GM12891 (cell line): ENCODE measurements at regions not wholly inside any gene's neighbourhood (a gene's known extent, or its start where the extent isn't known, plus 50 kb on each side); places are given as distances from the start of the nearest gene placed in this dataset.
"Not testable (repeated sequence)": the region's sequence is repeated elsewhere in the genome, so short reads cannot be mapped to it uniquely, and the experiment has no call there.

ENCODE experiments used
- DNase-seq: peaks from one replicate; pipeline ENCODE4 v3.0.0; 2011; ENCODE audit warnings: low spot score; ENCODE audit not compliant: insufficient read length
- FAIRE-seq: peaks from 2 replicates; lab custom pipeline; 2011; peaks lifted over from hg19 to GRCh38; lab: Jason Lieb, UNC
- PAX5 ChIP-seq: IDR thresholded peaks from 2 replicates; pipeline ENCODE4 v1.6.1; 2011; ENCODE audit warnings: low read length, moderate library complexity, mild to moderate bottlenecking; ENCODE audit not compliant: insufficient read depth, severe bottlenecking
- POLR2A ChIP-seq: IDR thresholded peaks from 2 replicates; pipeline ENCODE4 v1.6.1; 2011; ENCODE audit warnings: low read depth, low read length, control low read depth
- POLR2AphosphoS5 ChIP-seq: IDR thresholded peaks from 2 replicates; pipeline ENCODE4 v1.6.1; 2011; ENCODE audit warnings: low read depth, low read length, control low read depth
- POU2F2 ChIP-seq: IDR thresholded peaks from 2 replicates; pipeline ENCODE4 v1.6.1; 2011; ENCODE audit warnings: low read depth, mild to moderate bottlenecking, control low read depth, low read length, moderate library complexity
- SPI1 ChIP-seq: IDR thresholded peaks from 2 replicates; pipeline ENCODE4 v1.6.1; 2011; ENCODE audit warnings: low read depth, low read length, control low read depth
- TAF1 ChIP-seq: IDR thresholded peaks from 2 replicates; pipeline ENCODE4 v1.6.1; 2011; ENCODE audit warnings: low read depth, low read length, control low read depth

GRCh38 chr13:88000787-88001186, 329.6 kb downstream of the SLITRK5 start:
- no peak for TF ChIP-seq POLR2A
- no peak for DNase-seq
- FAIRE-seq = no peak

DNA sequence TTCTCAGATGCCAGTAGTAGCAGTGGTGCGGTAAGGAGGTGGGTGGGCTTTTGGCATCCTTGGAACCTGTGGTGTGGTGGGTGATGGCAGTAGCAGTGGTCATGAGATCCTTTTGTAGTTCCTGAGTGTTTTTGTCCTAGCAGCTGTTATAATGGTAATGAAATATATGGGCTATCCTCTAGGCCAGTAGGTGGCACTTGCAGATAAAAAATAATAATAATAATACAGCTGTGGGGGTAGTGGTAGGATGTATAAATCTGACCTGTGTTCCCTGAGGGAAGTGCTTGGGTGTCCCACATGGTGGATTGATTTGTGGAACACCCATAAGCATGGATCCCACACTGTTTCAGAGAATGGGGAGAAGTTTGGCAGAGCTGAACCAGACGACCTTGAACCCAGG, 334.0 kb downstream of the SLITRK5 start:
- DNase-seq (no peak), FAIRE-seq (no peak)
- TF ChIP-seq TAF1 (no peak), POLR2AphosphoS5 (no peak), SPI1 (no peak), PAX5 (no peak)

- no peak for FAIRE-seq
- no peak for DNase-seq
- TF ChIP-seq TAF1 = no peak
Measured at GRCh38 chr13:88014527-88014926, 343.4 kb downstream of the SLITRK5 start.

DNA sequence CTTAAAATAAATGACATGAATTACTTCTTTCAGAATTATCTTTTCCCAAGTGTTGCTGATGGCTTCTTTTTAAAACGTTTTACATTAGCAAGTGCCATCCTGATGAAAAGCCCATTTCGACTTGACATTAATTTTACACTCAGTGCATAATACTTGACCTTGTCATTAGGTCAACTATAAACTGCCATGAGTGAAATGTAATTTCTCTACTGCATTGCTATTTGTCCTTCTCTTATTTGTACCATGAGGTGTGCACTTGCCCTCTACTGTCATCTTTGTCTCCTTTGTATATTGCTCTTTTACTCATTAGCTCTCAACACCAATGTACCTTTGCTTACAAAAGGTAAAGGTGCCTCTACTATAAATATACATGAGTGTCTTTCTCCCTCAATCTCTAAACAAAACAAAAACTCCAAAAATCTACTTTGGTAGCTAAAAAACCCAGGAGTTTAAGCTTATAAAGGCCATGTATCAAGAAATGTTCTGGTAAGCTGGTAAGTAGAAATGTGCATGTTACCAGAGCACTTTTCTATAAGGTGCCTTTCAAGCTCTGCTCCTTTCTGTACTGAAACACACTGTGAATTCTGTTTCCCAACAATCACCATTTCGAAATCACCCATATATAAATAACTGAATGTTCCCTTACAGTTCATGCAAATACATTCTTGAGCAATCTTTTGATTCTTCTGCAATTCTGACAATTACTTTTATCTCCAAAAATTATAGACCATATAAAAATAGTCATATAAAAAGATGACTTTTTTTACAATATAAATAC, 351.4 kb downstream of the SLITRK5 start:
- no peak for TF ChIP-seq POLR2A
- no peak for TF ChIP-seq SPI1
- TF ChIP-seq POLR2AphosphoS5 = no peak
- no peak for TF ChIP-seq TAF1
- TF ChIP-seq POU2F2 = no peak
- FAIRE-seq (no peak), DNase-seq (no peak)

DNA sequence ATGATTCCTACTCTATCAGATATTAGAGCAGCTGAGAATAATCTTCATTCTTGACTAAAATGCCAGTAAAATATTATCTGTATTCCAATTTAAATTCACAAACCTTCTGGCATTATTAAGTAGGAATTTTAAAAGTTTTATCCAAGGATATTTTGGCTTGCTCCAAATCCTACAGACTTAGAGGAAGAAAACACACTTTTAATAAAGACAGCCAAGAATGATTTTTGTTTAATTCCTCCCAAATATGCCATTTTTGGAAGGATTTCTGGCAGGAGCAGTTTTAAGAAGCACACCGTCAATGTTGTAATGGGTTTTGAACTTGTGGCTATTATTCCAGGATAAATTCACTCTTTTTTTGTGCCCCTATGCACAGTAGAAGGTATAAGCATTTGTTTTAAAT, 355.1 kb downstream of the SLITRK5 start:
- no peak for TF ChIP-seq POU2F2
- no peak for TF ChIP-seq POLR2A
- no peak for TF ChIP-seq TAF1
- no peak for TF ChIP-seq POLR2AphosphoS5
- no peak for TF ChIP-seq PAX5
- TF ChIP-seq SPI1 = no peak
- no peak for FAIRE-seq
- no peak for DNase-seq

DNA sequence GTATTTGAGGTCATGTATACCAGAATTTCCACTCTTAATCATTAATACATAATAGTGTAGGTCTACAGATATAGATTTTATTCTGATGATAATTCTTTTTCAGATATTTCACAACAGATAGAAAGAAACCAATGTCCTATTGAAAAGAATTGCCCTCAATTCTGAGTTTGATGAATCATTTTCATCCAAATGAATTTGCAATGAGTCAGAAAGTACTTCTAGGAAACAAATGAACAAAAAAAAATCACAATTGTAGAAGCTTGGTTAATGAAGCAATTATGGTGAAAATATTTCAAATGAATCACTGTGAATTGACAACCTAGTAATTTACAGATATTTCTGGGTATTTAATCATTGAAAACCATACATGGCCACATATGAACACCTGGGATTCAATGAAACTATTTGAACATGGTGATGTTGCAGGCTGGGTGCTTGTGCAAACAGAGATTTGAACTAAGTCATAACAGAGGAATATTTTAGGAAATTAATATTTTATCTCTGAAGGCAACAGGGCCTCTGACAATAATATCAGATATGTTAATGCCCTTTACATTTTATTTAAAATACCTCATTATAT, 360.9 kb downstream of the SLITRK5 start:
- TF ChIP-seq POU2F2 = no peak
- no peak for TF ChIP-seq POLR2AphosphoS5
- no peak for TF ChIP-seq SPI1
- TF ChIP-seq PAX5 = no peak
- no peak for TF ChIP-seq TAF1
- no peak for TF ChIP-seq POLR2A
- FAIRE-seq (no peak), DNase-seq (no peak)

- not testable (repeated sequence) for FAIRE-seq, DNase-seq
Measured at GRCh38 chr13:88036205-88036604, 365.0 kb downstream of the SLITRK5 start.

DNA sequence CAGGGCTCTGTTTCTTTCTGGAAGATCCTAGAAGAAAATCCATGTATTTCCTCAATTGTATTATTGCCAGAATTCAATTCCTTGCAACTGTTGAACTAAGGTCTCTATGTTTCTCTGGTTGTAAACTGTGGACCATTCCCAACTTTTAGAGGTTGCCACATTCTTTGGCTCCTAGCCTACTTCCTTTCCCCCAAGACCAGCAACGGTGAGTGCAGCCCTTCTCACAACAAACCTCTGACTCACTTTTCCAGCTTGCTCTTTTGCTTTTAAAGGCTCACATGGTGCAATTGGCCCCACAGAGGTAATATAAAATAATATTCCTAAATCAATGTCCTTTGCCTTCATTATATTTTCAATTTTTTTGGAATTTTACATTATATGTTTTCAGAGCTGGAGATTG, 371.3 kb downstream of the SLITRK5 start:
- FAIRE-seq (no peak), DNase-seq (no peak)
- TF ChIP-seq POLR2A (no peak), SPI1 (no peak), POU2F2 (no peak), PAX5 (no peak), TAF1 (no peak), POLR2AphosphoS5 (no peak)

- DNase-seq (no peak), FAIRE-seq (no peak)
- TF ChIP-seq SPI1 (no peak), TAF1 (no peak), POLR2AphosphoS5 (no peak), POU2F2 (no peak), PAX5 (no peak), POLR2A (no peak)
Measured at GRCh38 chr13:88051746-88052482, 380.7 kb downstream of the SLITRK5 start.

- FAIRE-seq = no peak
- no peak for DNase-seq
- TF ChIP-seq TAF1 (no peak), PAX5 (no peak), SPI1 (no peak), POLR2AphosphoS5 (no peak), POLR2A (no peak)
Measured at GRCh38 chr13:88063741-88064140, 392.6 kb downstream of the SLITRK5 start.
